GM19372 (cell line): ENCODE measurements at regions not wholly inside any gene's neighbourhood (a gene's known extent, or its start where the extent isn't known, plus 50 kb on each side); places are given as distances from the start of the nearest gene placed in this dataset.

Source experiments
- ATAC-seq: cut with Tn5 transposase; IDR thresholded peaks from one replicate; pipeline ENCODE4 v1.9.1; 2021; ENCODE audit warnings: mild to moderate bottlenecking, low read depth, moderate library complexity; ENCODE audit not compliant: unreplicated experiment

- no peak for ATAC-seq
Measured at GRCh38 chr12:27178723-27179399, 65.2 kb upstream of the STK38L start.

- ATAC-seq = peak; percentile 89
Measured at GRCh38 chr12:27179400-27180214, 64.5 kb upstream of the STK38L start.

- ATAC-seq = no peak
Measured at GRCh38 chr12:27180906-27181505, 63.1 kb upstream of the STK38L start.

DNA sequence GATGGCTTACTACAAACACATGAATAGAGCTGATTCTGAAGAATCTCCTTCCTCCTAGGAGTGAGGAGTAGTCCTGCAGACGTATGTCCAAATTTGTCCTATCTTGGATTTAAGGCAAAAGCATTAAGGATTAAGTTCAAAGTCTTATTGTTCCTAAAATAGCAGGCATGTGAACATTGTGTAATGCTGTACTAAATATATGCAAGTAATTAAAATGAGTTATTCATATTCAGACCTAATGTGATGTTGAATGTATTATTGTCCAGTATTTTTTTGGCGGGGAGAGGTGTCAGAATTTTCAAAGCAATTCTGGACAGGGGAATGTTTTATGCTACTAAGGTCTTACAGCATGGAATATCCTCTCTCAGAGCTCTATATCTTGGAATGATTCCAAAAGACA, 60.7 kb upstream of the STK38L start:
- ATAC-seq = no peak

DNA sequence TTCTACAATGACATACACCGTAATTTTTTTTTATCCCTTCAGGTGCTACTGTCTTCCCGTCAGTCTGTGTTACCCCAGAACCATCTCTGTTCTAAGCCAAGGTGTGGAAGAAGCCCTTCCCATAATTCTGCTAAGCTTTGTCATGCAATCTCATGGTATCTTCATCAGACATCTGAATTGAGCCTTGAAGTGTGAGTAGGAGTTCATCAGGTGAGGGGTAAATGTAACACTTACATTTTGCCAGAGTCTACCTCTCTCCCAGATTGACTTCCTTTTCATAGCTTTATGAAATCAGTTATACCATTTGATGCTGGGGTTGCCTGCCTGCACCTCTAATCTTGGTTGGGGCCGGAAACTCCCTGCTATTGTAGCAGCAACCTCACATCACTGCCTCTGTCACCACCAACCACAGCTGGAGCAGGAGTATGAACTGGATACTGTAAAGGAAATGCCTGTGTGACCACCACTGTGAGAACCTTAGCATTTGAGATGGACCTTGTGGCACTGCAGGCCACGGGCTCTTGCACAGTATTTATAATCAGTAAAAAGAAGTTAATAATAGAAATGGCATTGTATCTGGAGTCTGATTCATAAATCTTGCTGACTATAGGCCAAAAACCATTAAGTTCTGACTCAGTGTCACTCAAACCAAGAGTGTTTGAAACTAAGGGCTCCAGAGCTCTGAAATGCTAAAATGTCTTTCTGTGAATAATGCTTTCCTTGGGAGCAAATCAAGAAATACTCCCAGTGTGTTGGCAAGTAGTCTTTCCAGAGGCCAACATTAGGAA, 58.7 kb upstream of the STK38L start:
- peak; percentile 92 for ATAC-seq

- ATAC-seq = no peak
Measured at GRCh38 chr12:27186022-27186839, 57.9 kb upstream of the STK38L start.

GRCh38 chr12:27187697-27188096, 56.4 kb upstream of the STK38L start:
- no peak for ATAC-seq

DNA sequence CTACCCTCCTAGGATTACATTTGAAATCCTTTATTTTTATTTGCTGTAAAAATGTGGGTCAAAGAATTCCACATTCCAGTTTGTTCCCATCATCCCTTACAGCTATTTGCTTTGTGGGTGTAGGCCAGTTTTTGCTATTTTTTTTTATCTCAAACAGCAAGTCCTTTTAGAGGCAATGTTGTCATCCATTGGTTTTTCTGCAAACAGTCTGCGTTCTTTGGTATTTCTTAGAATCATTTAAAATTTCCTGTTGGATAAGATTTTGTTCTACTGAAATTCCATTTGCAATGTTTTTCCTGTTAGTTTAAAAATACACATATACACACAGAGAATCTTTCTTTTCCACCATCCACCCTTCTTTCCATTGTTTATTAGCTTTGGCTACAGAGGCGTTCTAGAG, 53.3 kb upstream of the STK38L start:
- no peak for ATAC-seq

DNA sequence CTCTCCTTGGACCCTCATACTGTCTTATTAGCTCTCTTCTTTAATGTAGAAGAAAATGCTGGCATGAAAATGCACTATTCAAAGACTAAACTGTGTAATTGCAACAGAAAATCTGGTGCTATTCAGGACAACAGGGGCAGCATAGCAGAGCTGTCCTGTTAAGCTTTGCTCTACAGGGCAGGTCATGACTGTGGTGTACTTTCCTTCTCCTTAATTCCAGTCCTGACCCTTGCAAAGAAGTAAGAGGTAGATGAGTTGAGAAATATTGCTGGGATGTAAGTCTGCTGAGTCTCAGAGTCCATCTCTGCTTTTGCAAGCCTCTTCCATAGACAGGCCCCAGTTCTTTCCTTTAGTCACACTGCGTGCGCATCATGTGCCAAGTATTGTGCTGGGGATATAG, 52.6 kb upstream of the STK38L start:
- ATAC-seq = no peak

DNA sequence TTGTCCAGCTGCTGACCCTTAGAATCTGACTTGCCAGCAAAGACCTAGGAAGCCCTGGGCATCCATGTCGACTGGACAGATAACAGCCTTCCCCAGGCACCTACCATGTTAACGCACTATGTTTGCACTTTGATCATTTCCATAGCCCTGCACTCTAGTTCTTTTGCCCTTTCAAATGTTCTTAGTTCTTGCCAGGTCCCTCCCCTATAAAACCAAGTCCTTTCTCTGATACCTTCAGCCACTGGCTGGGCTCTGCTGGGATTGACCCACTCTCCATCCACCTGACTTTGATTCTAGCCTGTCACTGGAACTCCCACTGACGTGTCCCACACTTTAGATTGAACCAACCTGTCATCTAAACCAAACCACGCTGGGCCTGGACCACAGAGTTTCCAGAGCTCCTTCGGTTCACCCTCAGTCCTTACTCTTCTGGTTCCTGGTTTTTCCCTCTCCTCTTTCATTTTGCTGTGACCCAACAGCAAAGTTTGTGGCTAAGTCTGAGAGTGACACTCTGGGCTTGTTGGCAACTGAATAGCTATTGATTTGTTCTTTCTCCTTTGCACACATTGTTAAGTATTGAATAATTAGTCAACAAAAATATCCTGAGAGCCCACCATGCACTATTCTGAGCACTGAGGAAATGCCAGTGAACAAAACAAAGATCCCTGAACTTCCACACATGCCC, 51.8 kb upstream of the STK38L start:
- no peak for ATAC-seq

GRCh38 chr12:27193106-27193505, 51.0 kb upstream of the STK38L start:
- ATAC-seq = no peak

GRCh38 chr12:27193854-27194544, 50.1 kb upstream of the STK38L start:
- ATAC-seq = no peak
